Activated T-helper 1 cell treated with anti-CD3 and anti-CD28 coated beads, Interleukin-12 subunit alpha, Interleukin-12 subunit beta, Interleukin-2, Interleukin-4 antibody, amounts not matched to agents 30 ng/mL and 10 ng/mL and 1 ng/mL, durations not matched to agents 14 hours and 24 hours and 36 hours (primary cell): ENCODE measurements at regions not wholly inside any gene's neighbourhood (a gene's known extent, or its start where the extent isn't known, plus 50 kb on each side); places are given as distances from the start of the nearest gene placed in this dataset.
"Not testable (repeated sequence)": the region's sequence is repeated elsewhere in the genome, so short reads cannot be mapped to it uniquely, and the experiment has no call there.

Experiments
- DNase-seq: peaks from one replicate; pipeline ENCODE4 v3.0.0; 2021; ENCODE audit warnings: low spot score
- H3K27ac Mint-ChIP-seq: one replicate; pipeline ENCODE4 v1.8.0; 2021; ENCODE audit warnings: mild to moderate bottlenecking, mixed read lengths
- H3K27me3 Mint-ChIP-seq: one replicate; pipeline ENCODE4 v1.8.0; 2022; ENCODE audit warnings: mild to moderate bottlenecking, moderate library complexity, mixed read lengths; ENCODE audit not compliant: insufficient read depth
- H3K36me3 Mint-ChIP-seq: one replicate; pipeline ENCODE4 v1.8.0; 2021; ENCODE audit warnings: low read depth, mixed read lengths
- H3K4me1 Mint-ChIP-seq: one replicate; pipeline ENCODE4 v1.8.0; 2021; ENCODE audit warnings: low read depth, mixed read lengths
- H3K4me3 Mint-ChIP-seq: one replicate; pipeline ENCODE4 v1.8.0; 2021; ENCODE audit warnings: mild to moderate bottlenecking, moderate library complexity, mixed read lengths
- H3K9me3 Mint-ChIP-seq: one replicate; pipeline ENCODE4 v1.8.0; 2021; ENCODE audit warnings: mixed read lengths
- intact Hi-C: fragments of 100-400 bp; cut with micrococcal nuclease; formaldehyde crosslinking; loops from one replicate; pipeline ENCODE4 v1.15.1; 2024

GRCh38 chr2:2653231-2653630 is 322.2 kb upstream of the MYT1L start:
- H3K4me1 Mint-ChIP-seq = no peaks in the 10 kb centered on the region
- no peak overlapping the region for H3K27ac Mint-ChIP-seq
- no peak overlapping the region for H3K4me3 Mint-ChIP-seq
- intact Hi-C loops = no loop called here
- no peak for DNase-seq
- no peaks in the 10 kb centered on the region for H3K36me3 Mint-ChIP-seq
- peaks cover 6% of the 10 kb centered on the region for H3K9me3 Mint-ChIP-seq
- no peaks in the 10 kb centered on the region for H3K27me3 Mint-ChIP-seq

DNA sequence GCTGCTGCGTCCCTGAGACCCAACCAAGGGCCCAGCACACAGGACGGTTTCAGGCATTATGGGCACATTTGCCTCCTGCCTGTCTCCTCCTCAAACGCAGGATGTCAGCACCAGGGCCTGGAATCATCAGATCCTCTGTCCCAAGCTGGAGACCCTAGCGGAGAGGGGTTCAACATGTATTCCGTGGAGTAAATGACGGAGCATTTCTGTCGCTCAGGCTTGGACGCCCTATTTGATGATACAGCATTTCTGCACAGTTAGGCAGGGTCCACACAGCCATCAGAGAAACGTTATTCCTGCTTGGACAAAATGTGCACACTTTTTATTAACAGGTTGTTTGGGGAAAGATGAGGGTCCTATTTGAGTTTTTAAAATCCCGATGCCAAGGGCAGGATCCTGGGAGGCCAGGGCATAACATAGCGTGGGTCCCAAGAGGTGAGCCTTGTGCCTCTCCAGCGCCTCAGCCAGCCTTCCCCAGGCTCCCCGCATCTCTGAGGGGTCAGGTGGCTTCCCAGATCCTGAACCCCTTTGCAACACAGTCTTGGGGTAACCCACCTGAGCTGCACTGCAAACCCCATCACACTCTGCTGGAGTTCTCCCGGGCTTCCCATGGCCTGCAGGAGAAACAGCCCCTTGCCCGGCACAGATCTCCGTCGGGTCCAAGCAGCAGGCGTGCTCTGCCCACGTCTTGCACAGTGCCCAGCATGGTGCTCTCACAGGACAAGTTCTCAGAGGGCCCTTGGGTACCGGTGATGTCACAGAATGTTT is 319.7 kb upstream of the MYT1L start:
- H3K27me3 Mint-ChIP-seq = peaks cover 2% of the 10 kb centered on the region
- H3K36me3 Mint-ChIP-seq = no peaks in the 10 kb centered on the region
- intact Hi-C loops = no loop called here
- no peak overlapping the region for H3K4me3 Mint-ChIP-seq
- DNase-seq = no peak
- H3K27ac Mint-ChIP-seq = no peak overlapping the region
- peaks cover 4% of the 10 kb centered on the region for H3K9me3 Mint-ChIP-seq
- peaks cover 24% of the 10 kb centered on the region for H3K4me1 Mint-ChIP-seq

- Mint-ChIP-seq H3K36me3 (no peaks in the 10 kb centered on the region), H3K4me3 (no peak overlapping the region), H3K27me3 (peaks cover 2% of the 10 kb centered on the region), H3K9me3 (peaks cover 4% of the 10 kb centered on the region), H3K27ac (no peak overlapping the region), H3K4me1 (peaks cover 25% of the 10 kb centered on the region)
- intact Hi-C loops = no loop called here
- no peak for DNase-seq
Observed at GRCh38 chr2:2649109-2650072, 318.3 kb upstream of the MYT1L start.

DNA sequence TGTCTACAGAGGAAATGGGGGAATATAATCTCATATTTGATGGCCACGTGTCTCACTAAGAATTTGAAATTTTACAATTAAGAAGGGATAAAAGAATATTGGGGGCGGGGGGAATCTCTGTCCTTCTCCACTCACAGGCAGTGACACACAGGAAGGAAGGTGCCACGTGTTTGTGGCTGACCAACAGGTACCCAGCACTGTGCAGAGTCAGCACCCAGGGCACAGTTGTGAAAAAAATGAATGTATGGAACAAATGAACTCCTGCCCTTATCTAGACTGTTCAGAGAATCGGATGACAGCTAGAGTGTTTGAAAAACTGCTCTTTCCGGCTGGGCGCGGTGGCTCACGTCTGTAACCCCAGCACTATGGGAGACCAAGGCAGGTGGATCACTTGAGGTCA is 317.0 kb upstream of the MYT1L start:
- Mint-ChIP-seq H3K27me3 (peaks cover 2% of the 10 kb centered on the region), H3K4me1 (peaks cover 25% of the 10 kb centered on the region), H3K27ac (no peak overlapping the region), H3K4me3 (no peak overlapping the region), H3K9me3 (peaks cover 4% of the 10 kb centered on the region), H3K36me3 (no peaks in the 10 kb centered on the region)
- intact Hi-C loops = no loop called here
- no peak for DNase-seq

GRCh38 chr2:2647141-2647541 is 316.1 kb upstream of the MYT1L start:
- Mint-ChIP-seq H3K4me3 (no peak overlapping the region), H3K36me3 (no peaks in the 10 kb centered on the region), H3K27me3 (peaks cover 2% of the 10 kb centered on the region), H3K9me3 (peaks cover 4% of the 10 kb centered on the region), H3K4me1 (peaks cover 25% of the 10 kb centered on the region), H3K27ac (peak overlapping the region; percentile 11)
- DNase-seq = no peak
- intact Hi-C loops = no loop called here

DNA sequence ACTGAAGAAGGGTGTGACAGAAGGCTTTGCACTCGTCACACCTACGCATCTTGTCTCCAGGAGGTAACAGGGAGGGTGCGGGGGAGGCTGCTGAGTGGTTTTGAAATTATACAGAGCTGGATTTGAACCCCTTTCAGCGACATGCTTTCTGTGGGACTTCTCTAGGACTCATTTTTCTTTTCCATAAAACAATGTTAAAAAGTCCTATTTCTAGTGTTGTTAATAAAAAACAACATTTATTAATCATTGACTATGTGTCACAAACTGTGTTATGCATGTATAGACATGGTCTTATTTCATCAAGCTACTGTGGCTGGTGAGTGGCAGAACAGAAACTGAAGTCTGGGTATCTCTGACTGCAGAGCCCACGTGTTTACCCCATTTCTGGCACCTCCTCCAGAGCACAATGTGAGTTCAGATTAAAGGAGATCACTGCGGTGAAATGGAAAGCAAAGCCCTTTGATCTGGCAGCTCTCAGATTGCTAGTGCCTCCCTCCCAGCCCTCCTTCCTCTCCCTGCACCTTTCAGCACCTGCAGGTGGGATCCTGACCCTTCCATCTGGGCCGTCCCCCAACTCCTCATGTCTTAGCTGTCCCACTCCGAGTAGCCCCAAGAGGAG is 315.5 kb upstream of the MYT1L start:
- H3K4me1 Mint-ChIP-seq = peaks cover 25% of the 10 kb centered on the region
- H3K27ac Mint-ChIP-seq = peak overlapping the region; percentile 11
- intact Hi-C loops = loop anchor here (1.0 kb wide), 1 partner anchor 33 kb away; no protein-coding TSS in a partner anchor
- H3K27me3 Mint-ChIP-seq = peaks cover 2% of the 10 kb centered on the region
- H3K4me3 Mint-ChIP-seq = peak overlapping the region; percentile 30
- peak; percentile 26 for DNase-seq
- H3K9me3 Mint-ChIP-seq = peaks cover 4% of the 10 kb centered on the region
- H3K36me3 Mint-ChIP-seq = no peaks in the 10 kb centered on the region

DNA sequence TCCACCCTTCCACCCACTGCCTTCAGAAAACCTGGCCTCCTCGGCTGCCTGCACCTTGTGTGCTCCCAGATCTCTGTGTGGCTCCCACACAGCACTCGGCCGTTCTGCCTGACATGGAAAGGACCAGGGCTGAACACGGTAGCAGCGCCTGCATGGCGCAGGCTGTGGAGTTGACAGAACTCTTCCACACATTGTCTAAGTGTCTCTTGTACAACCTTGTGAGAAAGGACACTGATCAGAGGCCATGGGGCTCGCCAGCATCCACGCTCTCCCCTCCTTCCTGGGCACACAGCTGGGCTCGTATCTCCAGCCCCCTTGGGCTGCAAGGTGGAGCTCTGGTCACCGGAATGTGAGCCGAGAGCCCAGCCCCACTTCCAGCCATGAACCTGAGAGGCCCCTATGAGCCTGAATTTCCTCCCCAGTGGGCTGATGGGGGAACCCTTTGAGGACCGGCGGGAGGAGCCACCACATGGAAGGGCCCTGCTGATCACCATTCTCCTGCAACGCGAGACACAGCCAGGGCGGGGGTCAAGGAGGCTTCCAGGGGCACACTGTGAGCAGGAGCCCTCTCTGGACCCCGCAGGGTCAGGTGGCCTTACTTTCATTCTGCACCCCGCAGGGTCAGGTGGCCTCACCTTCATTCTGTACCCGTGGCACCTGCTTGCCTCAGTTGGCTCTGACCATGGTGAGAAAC is 314.2 kb upstream of the MYT1L start:
- H3K4me1 Mint-ChIP-seq = peaks cover 25% of the 10 kb centered on the region
- DNase-seq = no peak
- no peak overlapping the region for H3K27ac Mint-ChIP-seq
- peaks cover 2% of the 10 kb centered on the region for H3K27me3 Mint-ChIP-seq
- no peak overlapping the region for H3K4me3 Mint-ChIP-seq
- intact Hi-C loops = no loop called here
- no peaks in the 10 kb centered on the region for H3K36me3 Mint-ChIP-seq
- H3K9me3 Mint-ChIP-seq = peaks cover 4% of the 10 kb centered on the region

GRCh38 chr2:2644751-2645150 is 313.7 kb upstream of the MYT1L start:
- H3K9me3 Mint-ChIP-seq, H3K27ac Mint-ChIP-seq, H3K36me3 Mint-ChIP-seq, intact Hi-C loops, H3K27me3 Mint-ChIP-seq, DNase-seq, H3K4me3 Mint-ChIP-seq: not testable (repeated sequence)
- peaks cover 25% of the 10 kb centered on the region for H3K4me1 Mint-ChIP-seq

- Mint-ChIP-seq H3K9me3 (peaks cover 4% of the 10 kb centered on the region), H3K4me3 (no peak overlapping the region), H3K36me3 (no peaks in the 10 kb centered on the region), H3K4me1 (peaks cover 25% of the 10 kb centered on the region), H3K27ac (no peak overlapping the region), H3K27me3 (peaks cover 2% of the 10 kb centered on the region)
- intact Hi-C loops = no loop called here
- DNase-seq = no peak
Observed at GRCh38 chr2:2644040-2644439, 313.0 kb upstream of the MYT1L start.

GRCh38 chr2:2642906-2643890 is 312.1 kb upstream of the MYT1L start:
- DNase-seq = no peak
- Mint-ChIP-seq H3K36me3 (no peaks in the 10 kb centered on the region), H3K27me3 (peaks cover 2% of the 10 kb centered on the region), H3K9me3 (peaks cover 4% of the 10 kb centered on the region), H3K27ac (no peak overlapping the region), H3K4me3 (no peak overlapping the region), H3K4me1 (peaks cover 25% of the 10 kb centered on the region)
- intact Hi-C loops = no loop called here

DNA sequence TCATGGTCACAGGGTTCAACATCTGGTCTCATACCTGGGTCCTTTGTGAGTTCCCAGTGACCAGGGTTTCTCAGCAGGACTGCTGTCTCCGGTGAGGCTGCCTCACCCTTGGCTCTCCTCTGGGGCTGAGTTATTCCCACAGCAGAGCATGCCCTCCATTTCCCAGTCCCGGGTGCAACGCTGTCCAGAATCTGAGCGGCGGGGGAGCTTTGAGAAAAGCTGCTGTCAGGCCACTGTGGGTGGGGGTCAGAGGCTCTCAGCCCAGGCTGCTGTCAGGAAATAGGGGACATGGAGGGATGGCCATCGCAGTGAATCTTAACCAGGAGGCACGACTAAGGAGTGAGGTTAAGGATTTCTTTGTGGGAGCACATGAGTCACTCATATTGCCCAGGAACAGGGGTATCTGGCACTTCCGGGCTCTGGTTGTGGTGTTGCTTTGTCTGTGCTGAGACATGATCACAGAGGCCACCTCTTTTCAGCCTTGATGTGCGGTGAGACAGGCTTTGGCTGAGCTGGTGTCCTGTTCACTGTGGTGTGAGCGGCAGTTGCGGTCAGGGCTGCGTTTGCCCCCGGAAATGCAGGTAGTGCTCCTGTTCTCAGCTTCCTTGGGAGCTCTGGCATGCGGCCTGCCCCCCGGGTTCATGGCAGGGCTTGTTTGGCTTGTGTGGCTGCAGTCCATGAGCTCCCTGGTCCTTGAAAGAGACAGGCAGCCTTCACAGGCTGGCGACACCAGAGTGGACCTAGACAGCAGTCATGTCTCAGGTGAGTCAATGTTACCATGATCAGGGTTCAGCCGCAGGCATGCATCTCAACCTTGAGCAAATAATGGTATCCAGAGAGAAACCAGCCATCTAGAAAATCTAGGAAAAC is 310.7 kb upstream of the MYT1L start:
- H3K4me1 Mint-ChIP-seq = peaks cover 10% of the 10 kb centered on the region
- no peak overlapping the region for H3K4me3 Mint-ChIP-seq
- no peaks in the 10 kb centered on the region for H3K9me3 Mint-ChIP-seq
- DNase-seq = no peak
- H3K36me3 Mint-ChIP-seq = no peaks in the 10 kb centered on the region
- intact Hi-C loops = no loop called here
- no peak overlapping the region for H3K27ac Mint-ChIP-seq
- no peaks in the 10 kb centered on the region for H3K27me3 Mint-ChIP-seq
